Caco-2 (cell line): ENCODE measurements at regions not wholly inside any gene's neighbourhood (a gene's known extent, or its start where the extent isn't known, plus 50 kb on each side); places are given as distances from the start of the nearest gene placed in this dataset.

Experiments used
- BruUV-seq: library from RNA; stranded (reverse); fragments of 400-500 nt; replicated peaks from 2 replicates; lab custom pipeline; 2021; lab: Mats Ljungman, UMichigan
- CTCF ChIA-PET: fragments of 300-600 bp; sonication (Branson Sonifier 250); formaldehyde crosslinking; loops from one replicate; lab custom pipeline; 2022; ENCODE audit warnings: antibody characterized with exemption; lab: Charles Lee
- POLR2A ChIA-PET: fragments of 300-600 bp; sonication (Branson Sonifier 250); formaldehyde crosslinking; loops from one replicate; lab custom pipeline; 2022; ENCODE audit warnings: antibody characterized with exemption; lab: Charles Lee
- DNase-seq, 2 experiments: peaks; one replicate each; pipeline versions ENCODE4 v3.0.0 to v3.0.0-alpha.2; 2020 to 2022
- H3K27me3 ChIP-seq: replicated peaks from 2 replicates; pipeline ENCODE4 v1.6.0; 2011; ENCODE audit warnings: low read length; ENCODE audit not compliant: control insufficient read depth, insufficient read depth
- H3K36me3 ChIP-seq: 2 replicates; pipeline ENCODE4 v1.5.1; 2011; ENCODE audit warnings: low read length; ENCODE audit not compliant: control insufficient read depth, insufficient read depth
- H3K4me1 ChIP-seq: fragments of 250-450 bp; sonication (Bioruptor Pico); 2 replicates; pipeline ENCODE4 v1.5.1; 2020; ENCODE audit warnings: mild to moderate bottlenecking
- H3K4me3 ChIP-seq: 2 replicates; pipeline ENCODE4 v1.5.1; 2011; ENCODE audit warnings: low read depth, mild to moderate bottlenecking, control low read depth, low read length
- H3K9me3 ChIP-seq: fragments of 250-450 bp; sonication (Bioruptor Pico); 2 replicates; pipeline ENCODE4 v1.5.1; 2020; ENCODE audit warnings: mild to moderate bottlenecking, moderate library complexity
- H3K27ac Mint-ChIP-seq: one replicate; pipeline ENCODE4 v1.8.0; 2022; ENCODE audit warnings: mixed read lengths; ENCODE audit not compliant: unreplicated experiment
- H3K27me3 Mint-ChIP-seq: one replicate; pipeline ENCODE4 v1.8.0; 2022; ENCODE audit warnings: mixed read lengths; ENCODE audit not compliant: insufficient read depth, unreplicated experiment
- H3K36me3 Mint-ChIP-seq: one replicate; pipeline ENCODE4 v1.8.0; 2022; ENCODE audit warnings: mild to moderate bottlenecking, mixed read lengths; ENCODE audit not compliant: insufficient read depth, unreplicated experiment
- H3K4me1 Mint-ChIP-seq: one replicate; pipeline ENCODE4 v1.8.0; 2022; ENCODE audit warnings: low read depth, mixed read lengths; ENCODE audit not compliant: unreplicated experiment
- H3K4me3 Mint-ChIP-seq: one replicate; pipeline ENCODE4 v1.8.0; 2022; ENCODE audit warnings: mild to moderate bottlenecking, moderate library complexity, mixed read lengths; ENCODE audit not compliant: unreplicated experiment
- H3K9me3 Mint-ChIP-seq: one replicate; pipeline ENCODE4 v1.8.0; 2022; ENCODE audit warnings: mixed read lengths; ENCODE audit not compliant: unreplicated experiment
- CTCF ChIP-seq, 2 experiments: fragments of 200-600 bp in 1 of 2; IDR thresholded peaks; 1 replicate in 1 of 2; 2 replicates in 1 of 2; pipeline versions ENCODE4 v1.5.1 to v1.8.0; 2011 to 2022; ENCODE audit warnings: antibody characterized with exemption in 1 of 2, control low read depth in 1 of 2, inconsistent platforms in 1 of 2, low read depth in 1 of 2, low read length in 1 of 2, mild to moderate bottlenecking in 1 of 2, moderate library complexity in 1 of 2; ENCODE audit not compliant: insufficient read depth in 1 of 2, severe bottlenecking in 1 of 2, unreplicated experiment in 1 of 2
- intact Hi-C: fragments of 100-400 bp; cut with micrococcal nuclease; formaldehyde crosslinking; loops from one replicate; pipeline ENCODE4 v1.10.0; 2022; ENCODE audit not compliant: unreplicated experiment

GRCh38 chr5:38752012-38752536, 93.7 kb upstream of the OSMR start:
- intact Hi-C loops, result no loop called here
- Mint-ChIP-seq H3K27me3 (no peaks in the 10 kb centered on the region), H3K9me3 (no peaks in the 10 kb centered on the region), H3K4me1 (peaks cover 9% of the 10 kb centered on the region), H3K4me3 (no peak overlapping the region), H3K36me3 (no peaks in the 10 kb centered on the region), H3K27ac (no peak overlapping the region)
- Histone ChIP-seq H3K4me1 (no peaks in the 10 kb centered on the region), H3K9me3 (no peaks in the 10 kb centered on the region), H3K36me3 (no peaks in the 10 kb centered on the region), H3K4me3 (no peak overlapping the region), H3K27me3 (no peaks in the 10 kb centered on the region)
- ChIA-PET POLR2A (no interaction called here), CTCF (interaction anchor here (2.7 kb wide), 1 partner anchor 310 kb away, joined by 16 read pairs; no protein-coding TSS in a partner anchor)
- BruUV-seq, result no TSS peak
- DNase-seq, result no peak
- no peak for TF ChIP-seq CTCF (IDR thresholded peaks at IDR 0.05; ENCODE audit: insufficient read depth in 1 of 2, low read depth in 1 of 2, low read length in 1 of 2, severe bottlenecking in 1 of 2, unreplicated experiment in 1 of 2)

GRCh38 chr5:38752622-38753021, 93.2 kb upstream of the OSMR start:
- Histone ChIP-seq H3K36me3 (no peaks in the 10 kb centered on the region), H3K4me1 (no peaks in the 10 kb centered on the region), H3K4me3 (no peak overlapping the region), H3K9me3 (no peaks in the 10 kb centered on the region), H3K27me3 (no peaks in the 10 kb centered on the region)
- no peak for TF ChIP-seq CTCF (IDR thresholded peaks at IDR 0.05; ENCODE audit: insufficient read depth in 1 of 2, low read depth in 1 of 2, low read length in 1 of 2, severe bottlenecking in 1 of 2, unreplicated experiment in 1 of 2)
- H3K27me3 Mint-ChIP-seq, result no peaks in the 10 kb centered on the region
- POLR2A ChIA-PET, result no interaction called here
- H3K27ac Mint-ChIP-seq, result no peak overlapping the region
- intact Hi-C loops, result no loop called here
- no peaks in the 10 kb centered on the region for H3K9me3 Mint-ChIP-seq
- CTCF ChIA-PET, result interaction anchor here (2.7 kb wide), 1 partner anchor 311 kb away, joined by 16 read pairs; no protein-coding TSS in a partner anchor
- H3K4me1 Mint-ChIP-seq, result peaks cover 9% of the 10 kb centered on the region
- H3K36me3 Mint-ChIP-seq, result no peaks in the 10 kb centered on the region
- no peak for DNase-seq
- no TSS peak for BruUV-seq
- no peak overlapping the region for H3K4me3 Mint-ChIP-seq

GRCh38 chr5:38753141-38753540, 92.7 kb upstream of the OSMR start:
- no TSS peak for BruUV-seq
- Histone ChIP-seq H3K27me3 (no peaks in the 10 kb centered on the region), H3K9me3 (no peaks in the 10 kb centered on the region), H3K36me3 (no peaks in the 10 kb centered on the region), H3K4me1 (no peaks in the 10 kb centered on the region), H3K4me3 (no peak overlapping the region)
- TF ChIP-seq CTCF (IDR thresholded peaks at IDR 0.05; ENCODE audit: insufficient read depth in 1 of 2, low read depth in 1 of 2, low read length in 1 of 2, severe bottlenecking in 1 of 2, unreplicated experiment in 1 of 2), result no peak
- H3K27ac Mint-ChIP-seq, result no peak overlapping the region
- H3K36me3 Mint-ChIP-seq, result no peaks in the 10 kb centered on the region
- peaks cover 9% of the 10 kb centered on the region for H3K4me1 Mint-ChIP-seq
- DNase-seq, result no peak
- intact Hi-C loops, result no loop called here
- H3K27me3 Mint-ChIP-seq, result no peaks in the 10 kb centered on the region
- CTCF ChIA-PET, result interaction anchor here (2.7 kb wide), 1 partner anchor 311 kb away, joined by 16 read pairs; no protein-coding TSS in a partner anchor
- POLR2A ChIA-PET, result no interaction called here
- H3K9me3 Mint-ChIP-seq, result no peaks in the 10 kb centered on the region
- no peak overlapping the region for H3K4me3 Mint-ChIP-seq
